ENCODE measurements at regions not wholly inside any gene's neighbourhood (a gene's known extent, or its start where the extent isn't known, plus 50 kb on each side); places are given as distances from the start of the nearest gene placed in this dataset.

- Histone ChIP-seq H3K4me2 (ENCODE audit: low read depth, low read length, poor library complexity, severe bottlenecking) (no peak overlapping the region), H3K36me3 (ENCODE audit: low read length) (no peaks in the 10 kb centered on the region), H3K9me2 (replicated peaks; ENCODE audit: insufficient read depth, low read length) (no peaks in the 10 kb centered on the region), H3K4me3 (ENCODE audit: insufficient read depth, low read length, poor library complexity, severe bottlenecking) (no peak overlapping the region), H3K27me3 (ENCODE audit: low read length) (no peaks in the 10 kb centered on the region), H2AFZ (ENCODE audit: low read depth, low read length, severe bottlenecking) (no peak overlapping the region), H4K20me1 (ENCODE audit: low read depth, low read length) (no peaks in the 10 kb centered on the region), H3K9ac (ENCODE audit: low read length) (no peak overlapping the region), H3K79me2 (ENCODE audit: insufficient read depth, low read length) (no peaks in the 10 kb centered on the region), H3F3A (ENCODE audit: insufficient read depth) (no peaks in the 10 kb centered on the region), H3K27ac (ENCODE audit: low read depth, low read length) (no peak overlapping the region), H3K9me3 (ENCODE audit: insufficient read depth, low read length) (no peaks in the 10 kb centered on the region)
- TF ChIP-seq CTCF (IDR thresholded peaks at IDR 0.05; ENCODE audit: insufficient read depth, low read length, poor library complexity, severe bottlenecking): no peak
- no peak for TF ChIP-seq EZH2phosphoT487 (conservative IDR thresholded peaks at IDR 0.05; ENCODE audit: low read length)
Measured at GRCh38 chr4:85268188-85268587, 206.8 kb upstream of the ARHGAP24 start.

- no peak for TF ChIP-seq EZH2phosphoT487 (conservative IDR thresholded peaks at IDR 0.05; ENCODE audit: low read length)
- TF ChIP-seq CTCF (IDR thresholded peaks at IDR 0.05; ENCODE audit: insufficient read depth, low read length, poor library complexity, severe bottlenecking): no peak
- Histone ChIP-seq H3K27ac (ENCODE audit: low read depth, low read length) (no peak overlapping the region), H3K9me3 (ENCODE audit: insufficient read depth, low read length) (no peaks in the 10 kb centered on the region)
Measured at GRCh38 chr4:85268961-85269360, 206.0 kb upstream of the ARHGAP24 start.

GRCh38 chr4:85274955-85275354 lies 200.0 kb upstream of the ARHGAP24 start:
- H3K27ac ChIP-seq (ENCODE audit: low read depth, low read length): no peak overlapping the region
- H2AFZ ChIP-seq (ENCODE audit: low read depth, low read length, severe bottlenecking): no peak overlapping the region
- H3K36me3 ChIP-seq (ENCODE audit: low read length): no peaks in the 10 kb centered on the region
- H3K9me2 ChIP-seq (replicated peaks; ENCODE audit: insufficient read depth, low read length): no peaks in the 10 kb centered on the region
- no peak overlapping the region for H3K4me3 ChIP-seq (ENCODE audit: insufficient read depth, low read length, poor library complexity, severe bottlenecking)
- H4K20me1 ChIP-seq (ENCODE audit: low read depth, low read length): no peaks in the 10 kb centered on the region
- H3F3A ChIP-seq (ENCODE audit: insufficient read depth): no peaks in the 10 kb centered on the region
- H3K9me3 ChIP-seq (ENCODE audit: insufficient read depth, low read length): no peaks in the 10 kb centered on the region
- TF ChIP-seq EZH2phosphoT487 (conservative IDR thresholded peaks at IDR 0.05; ENCODE audit: low read length) (no peak), CTCF (IDR thresholded peaks at IDR 0.05; ENCODE audit: insufficient read depth, low read length, poor library complexity, severe bottlenecking) (no peak)
- H3K9ac ChIP-seq (ENCODE audit: low read length): no peak overlapping the region
- H3K4me2 ChIP-seq (ENCODE audit: low read depth, low read length, poor library complexity, severe bottlenecking): no peak overlapping the region
- H3K27me3 ChIP-seq (ENCODE audit: low read length): no peaks in the 10 kb centered on the region
- H3K79me2 ChIP-seq (ENCODE audit: insufficient read depth, low read length): no peaks in the 10 kb centered on the region

More at GRCh38 chr4:85268961-85269360, 206.0 kb upstream of the ARHGAP24 start:
- Histone ChIP-seq H3F3A (ENCODE audit: insufficient read depth) (no peaks in the 10 kb centered on the region), H2AFZ (ENCODE audit: low read depth, low read length, severe bottlenecking) (no peak overlapping the region), H3K27me3 (ENCODE audit: low read length) (no peaks in the 10 kb centered on the region), H3K9ac (ENCODE audit: low read length) (no peak overlapping the region), H3K4me2 (ENCODE audit: low read depth, low read length, poor library complexity, severe bottlenecking) (no peak overlapping the region), H4K20me1 (ENCODE audit: low read depth, low read length) (no peaks in the 10 kb centered on the region), H3K36me3 (ENCODE audit: low read length) (no peaks in the 10 kb centered on the region), H3K4me3 (ENCODE audit: insufficient read depth, low read length, poor library complexity, severe bottlenecking) (no peak overlapping the region), H3K9me2 (replicated peaks; ENCODE audit: insufficient read depth, low read length) (no peaks in the 10 kb centered on the region), H3K79me2 (ENCODE audit: insufficient read depth, low read length) (no peaks in the 10 kb centered on the region)

Measured in SU-DHL-6 (cell line).